Mesenchymal stem cell (in vitro differentiated cells and primary cell): ENCODE measurements at regions not wholly inside any gene's neighbourhood (a gene's known extent, or its start where the extent isn't known, plus 50 kb on each side); places are given as distances from the start of the nearest gene placed in this dataset.

Source experiments
- DNase-seq: peaks from one replicate; pipeline ENCODE4 v3.0.0-alpha.2; 2013
- H2AFZ ChIP-seq: one replicate; pipeline ENCODE4 v1.6.1; 2013; ENCODE audit warnings: low read depth, mild to moderate bottlenecking, control low read depth, inconsistent platforms, low read length, moderate library complexity
- H2AK5ac ChIP-seq: 2 replicates; pipeline ENCODE4 v1.6.1; 2013; ENCODE audit warnings: low read length, moderate library complexity, mild to moderate bottlenecking, inconsistent platforms; ENCODE audit not compliant: severe bottlenecking
- H2BK120ac ChIP-seq: one replicate; pipeline ENCODE4 v1.6.1; 2013; ENCODE audit warnings: low read depth, mild to moderate bottlenecking, inconsistent platforms, low read length, moderate library complexity
- H2BK12ac ChIP-seq, 2 experiments: one replicate each; pipeline ENCODE4 v1.6.1; 2013; ENCODE audit warnings: inconsistent platforms in 2 of 2, low read length in 2 of 2, mild to moderate bottlenecking in 2 of 2, moderate library complexity in 2 of 2, control low read depth in 1 of 2
- H2BK15ac ChIP-seq: one replicate; pipeline ENCODE4 v1.6.1; 2013; ENCODE audit warnings: mild to moderate bottlenecking, low read depth, inconsistent platforms; ENCODE audit not compliant: poor library complexity, severe bottlenecking
- H2BK5ac ChIP-seq: 2 replicates; pipeline ENCODE4 v1.6.1; 2013; ENCODE audit warnings: low read depth, mild to moderate bottlenecking, low read length, control low read depth, inconsistent platforms; ENCODE audit not compliant: poor library complexity, severe bottlenecking
- H3K14ac ChIP-seq, 2 experiments: one replicate each; pipeline ENCODE4 v1.6.1; 2013; ENCODE audit warnings: inconsistent platforms in 2 of 2, low read length in 2 of 2, control low read depth in 1 of 2, mild to moderate bottlenecking in 1 of 2, moderate library complexity in 1 of 2
- H3K18ac ChIP-seq, 2 experiments: one replicate each; pipeline ENCODE4 v1.6.1; 2013; ENCODE audit warnings: inconsistent platforms in 2 of 2, low read length in 2 of 2, control low read depth in 1 of 2, low read depth in 1 of 2, mild to moderate bottlenecking in 1 of 2
- H3K23ac ChIP-seq, 2 experiments: one replicate each; pipeline ENCODE4 v1.6.1; 2013; ENCODE audit warnings: inconsistent platforms in 2 of 2, low read length in 2 of 2, mild to moderate bottlenecking in 2 of 2, moderate library complexity in 2 of 2, control low read depth in 1 of 2
- H3K27ac ChIP-seq: 2 replicates; pipeline ENCODE4 v1.5.1; 2013; ENCODE audit warnings: mild to moderate bottlenecking, moderate library complexity, low read length, control low read depth, inconsistent platforms; ENCODE audit not compliant: poor library complexity, severe bottlenecking
- H3K27me3 ChIP-seq, 2 experiments: 2 replicates each; pipeline versions ENCODE4 v1.6.1 to v1.7.0; 2013; ENCODE audit warnings: low read length in 2 of 2, mild to moderate bottlenecking in 2 of 2, moderate library complexity in 2 of 2, control low read depth in 1 of 2, inconsistent platforms in 1 of 2; ENCODE audit not compliant: control insufficient read depth in 1 of 2, insufficient read depth in 1 of 2
- H3K36me3 ChIP-seq, 2 experiments: 2 replicates each; pipeline versions ENCODE4 v1.6.1 to v1.7.0; 2013; ENCODE audit warnings: low read length in 2 of 2, control low read depth in 1 of 2, inconsistent platforms in 1 of 2, low read depth in 1 of 2, mild to moderate bottlenecking in 1 of 2; ENCODE audit not compliant: insufficient read depth in 2 of 2, control insufficient read depth in 1 of 2
- H3K4ac ChIP-seq, 2 experiments: one replicate each; pipeline ENCODE4 v1.6.1; 2013; ENCODE audit warnings: inconsistent platforms in 2 of 2, low read length in 2 of 2, mild to moderate bottlenecking in 2 of 2, moderate library complexity in 2 of 2, control low read depth in 1 of 2, low read depth in 1 of 2
- H3K4me1 ChIP-seq: 2 replicates; pipeline ENCODE4 v1.6.1; 2013; ENCODE audit warnings: low read depth, low read length, control low read depth; ENCODE audit not compliant: control insufficient read depth, insufficient read depth
- H3K4me2 ChIP-seq: 2 replicates; pipeline ENCODE4 v1.6.1; 2013; ENCODE audit warnings: low read length, mild to moderate bottlenecking, inconsistent platforms; ENCODE audit not compliant: poor library complexity, severe bottlenecking
- H3K4me3 ChIP-seq, 2 experiments: 2 replicates each; pipeline versions ENCODE4 v1.5.1 to v1.7.0; 2013; ENCODE audit warnings: low read length in 2 of 2, mild to moderate bottlenecking in 2 of 2, control low read depth in 1 of 2, low read depth in 1 of 2; ENCODE audit not compliant: insufficient read depth in 1 of 2
- H3K79me1 ChIP-seq: replicated peaks from 2 replicates; pipeline ENCODE4 v1.6.1; 2013; ENCODE audit warnings: mild to moderate bottlenecking, control low read depth, low read length, inconsistent platforms; ENCODE audit not compliant: poor library complexity, severe bottlenecking
- H3K9ac ChIP-seq: 2 replicates; pipeline ENCODE4 v1.7.0; 2013; ENCODE audit warnings: mild to moderate bottlenecking, low read length, moderate library complexity
- H3K9me3 ChIP-seq: 2 replicates; pipeline ENCODE4 v1.7.0; 2013; ENCODE audit warnings: mild to moderate bottlenecking, low read length; ENCODE audit not compliant: control insufficient read depth
- H4K8ac ChIP-seq: one replicate; pipeline ENCODE4 v1.6.1; 2013; ENCODE audit warnings: inconsistent platforms, mild to moderate bottlenecking, low read length, moderate library complexity
- H4K91ac ChIP-seq: one replicate; pipeline ENCODE4 v1.6.1; 2013; ENCODE audit warnings: mild to moderate bottlenecking, low read length, inconsistent platforms
- WGBS: methylation state at CpG from one replicate; pipeline ENCODE4 v1.1.7; 2013; ENCODE audit warnings: mixed read lengths; 5-methylcytosine and 5-hydroxymethylcytosine counted together

GRCh38 chr2:19051203-19051831 lies 307.1 kb downstream of the OSR1 start:
- Histone ChIP-seq H2BK12ac (no peak overlapping the region), H3K23ac (no peak overlapping the region), H4K8ac (no peak overlapping the region), H3K4me3 (no peak overlapping the region), H3K27ac (no peak overlapping the region), H2AFZ (no peak overlapping the region), H3K4me2 (no peak overlapping the region), H2BK120ac (no peak overlapping the region), H3K14ac (no peak overlapping the region), H2BK15ac (no peak overlapping the region), H3K27me3 (no peaks in the 10 kb centered on the region), H4K91ac (no peak overlapping the region), H3K9ac (no peak overlapping the region), H2BK5ac (no peak overlapping the region), H3K9me3 (no peaks in the 10 kb centered on the region), H3K79me1 (no peaks in the 10 kb centered on the region), H2AK5ac (no peak overlapping the region), H3K4ac (no peak overlapping the region), H3K4me1 (no peaks in the 10 kb centered on the region), H3K18ac (no peak overlapping the region), H3K36me3 (no peaks in the 10 kb centered on the region)
- no peak for DNase-seq
- 96% methylated on average over 5 of the region's 5 CpGs for WGBS

GRCh38 chr2:19050354-19050753 lies 308.1 kb downstream of the OSR1 start:
- Histone ChIP-seq H2AFZ (no peak overlapping the region), H3K9ac (no peak overlapping the region), H3K27ac (no peak overlapping the region), H4K91ac (no peak overlapping the region), H3K4me2 (no peak overlapping the region), H3K4me3 (no peak overlapping the region), H3K4me1 (no peaks in the 10 kb centered on the region), H3K23ac (no peak overlapping the region), H3K9me3 (no peaks in the 10 kb centered on the region), H2AK5ac (no peak overlapping the region), H3K79me1 (no peaks in the 10 kb centered on the region), H2BK5ac (no peak overlapping the region), H3K36me3 (no peaks in the 10 kb centered on the region), H4K8ac (no peak overlapping the region), H2BK12ac (no peak overlapping the region), H2BK120ac (no peak overlapping the region), H3K27me3 (no peaks in the 10 kb centered on the region), H3K4ac (no peak overlapping the region), H3K14ac (no peak overlapping the region), H2BK15ac (no peak overlapping the region), H3K18ac (no peak overlapping the region)
- DNase-seq, result peak; percentile 19

GRCh38 chr2:19048593-19049266 lies 309.7 kb downstream of the OSR1 start:
- Histone ChIP-seq H3K9ac (no peak overlapping the region), H2AK5ac (peak overlapping the region; percentile 52), H2BK12ac (no peak overlapping the region), H3K4me3 (no peak overlapping the region), H2BK5ac (no peak overlapping the region), H4K91ac (no peak overlapping the region), H2AFZ (no peak overlapping the region), H3K14ac (no peak overlapping the region), H3K27ac (no peak overlapping the region), H3K79me1 (no peaks in the 10 kb centered on the region), H2BK120ac (no peak overlapping the region), H3K23ac (no peak overlapping the region), H4K8ac (no peak overlapping the region), H3K4ac (no peak overlapping the region), H3K27me3 (no peaks in the 10 kb centered on the region), H3K36me3 (no peaks in the 10 kb centered on the region), H3K9me3 (no peaks in the 10 kb centered on the region), H3K4me1 (no peaks in the 10 kb centered on the region), H3K4me2 (no peak overlapping the region), H3K18ac (no peak overlapping the region), H2BK15ac (no peak overlapping the region)
- no peak for DNase-seq
- 100% methylated on average over 2 of the region's 5 CpGs for WGBS

- Histone ChIP-seq H4K91ac (no peak overlapping the region), H2AFZ (no peak overlapping the region), H3K14ac (no peak overlapping the region), H3K23ac (no peak overlapping the region), H3K4me2 (no peak overlapping the region), H2BK15ac (no peak overlapping the region), H3K27me3 (no peaks in the 10 kb centered on the region), H3K79me1 (no peaks in the 10 kb centered on the region), H2AK5ac (no peak overlapping the region), H3K4ac (no peak overlapping the region), H3K4me1 (no peaks in the 10 kb centered on the region), H3K4me3 (no peak overlapping the region), H3K27ac (peak overlapping the region; percentile 23), H2BK120ac (no peak overlapping the region), H3K18ac (no peak overlapping the region), H3K9me3 (no peaks in the 10 kb centered on the region), H3K36me3 (no peaks in the 10 kb centered on the region), H4K8ac (no peak overlapping the region), H3K9ac (no peak overlapping the region), H2BK12ac (no peak overlapping the region), H2BK5ac (no peak overlapping the region)
- DNase-seq, result no peak
- 96% methylated on average over 4 of the region's 4 CpGs for WGBS
Measured at GRCh38 chr2:19046986-19047780, 311.2 kb downstream of the OSR1 start.
